Chondrocyte (in vitro differentiated cells): ENCODE measurements at regions not wholly inside any gene's neighbourhood (a gene's known extent, or its start where the extent isn't known, plus 50 kb on each side); places are given as distances from the start of the nearest gene placed in this dataset. TPM values are rescaled to one million over a fixed set of nuclear protein-coding genes. Genes with fewer than 3 reads are reported as not detected.

Experiments used
- DNase-seq: peaks from one replicate; pipeline ENCODE4 v3.0.0; 2021; ENCODE audit warnings: mixed read lengths, low spot score
- H3K27ac Mint-ChIP-seq: one replicate; pipeline ENCODE4 v1.8.0; 2021; ENCODE audit warnings: mild to moderate bottlenecking, moderate library complexity, mixed read lengths; ENCODE audit not compliant: unreplicated experiment
- H3K27me3 Mint-ChIP-seq: 2 replicates; pipeline ENCODE4 v1.8.0; 2021; ENCODE audit warnings: low read depth, mixed read lengths
- H3K36me3 Mint-ChIP-seq: 2 replicates; pipeline ENCODE4 v1.8.0; 2021; ENCODE audit warnings: low read depth, mixed read lengths
- H3K4me1 Mint-ChIP-seq: 2 replicates; pipeline ENCODE4 v1.8.0; 2021; ENCODE audit warnings: low read depth, mild to moderate bottlenecking, mixed read lengths
- H3K4me3 Mint-ChIP-seq: one replicate; pipeline ENCODE4 v1.8.0; 2021; ENCODE audit warnings: mild to moderate bottlenecking, moderate library complexity, mixed read lengths; ENCODE audit not compliant: unreplicated experiment
- H3K9me3 Mint-ChIP-seq: 2 replicates; pipeline ENCODE4 v1.8.0; 2021; ENCODE audit warnings: low read depth, mixed read lengths
- microRNA-seq: library from miRNA; unstranded; fragments of <30 nt; microRNA quantifications from one replicate; pipeline ENCODE4 v1.2.0, GENCODE V29; 2020; ENCODE audit warnings: borderline number of aligned reads
- TF ChIP-seq, protein P1 (sequence below): fragments of 200-600 bp; sonication (generic); IDR thresholded peaks from 2 replicates; pipeline ENCODE4 v1.5.0; 2021; ENCODE audit warnings: antibody characterized with exemption, mild to moderate bottlenecking, moderate library complexity

- Mint-ChIP-seq H3K36me3 (no peaks in the 10 kb centered on the region), H3K4me1 (peaks cover 29% of the 10 kb centered on the region), H3K27me3 (no peaks in the 10 kb centered on the region), H3K27ac (no peak overlapping the region), H3K9me3 (no peaks in the 10 kb centered on the region), H3K4me3 (no peak overlapping the region)
- TF ChIP-seq, protein P1, sequence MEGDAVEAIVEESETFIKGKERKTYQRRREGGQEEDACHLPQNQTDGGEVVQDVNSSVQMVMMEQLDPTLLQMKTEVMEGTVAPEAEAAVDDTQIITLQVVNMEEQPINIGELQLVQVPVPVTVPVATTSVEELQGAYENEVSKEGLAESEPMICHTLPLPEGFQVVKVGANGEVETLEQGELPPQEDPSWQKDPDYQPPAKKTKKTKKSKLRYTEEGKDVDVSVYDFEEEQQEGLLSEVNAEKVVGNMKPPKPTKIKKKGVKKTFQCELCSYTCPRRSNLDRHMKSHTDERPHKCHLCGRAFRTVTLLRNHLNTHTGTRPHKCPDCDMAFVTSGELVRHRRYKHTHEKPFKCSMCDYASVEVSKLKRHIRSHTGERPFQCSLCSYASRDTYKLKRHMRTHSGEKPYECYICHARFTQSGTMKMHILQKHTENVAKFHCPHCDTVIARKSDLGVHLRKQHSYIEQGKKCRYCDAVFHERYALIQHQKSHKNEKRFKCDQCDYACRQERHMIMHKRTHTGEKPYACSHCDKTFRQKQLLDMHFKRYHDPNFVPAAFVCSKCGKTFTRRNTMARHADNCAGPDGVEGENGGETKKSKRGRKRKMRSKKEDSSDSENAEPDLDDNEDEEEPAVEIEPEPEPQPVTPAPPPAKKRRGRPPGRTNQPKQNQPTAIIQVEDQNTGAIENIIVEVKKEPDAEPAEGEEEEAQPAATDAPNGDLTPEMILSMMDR = no peak
- no peak for DNase-seq
These were observed 85.5 kb downstream of the DIRAS2 start for GRCh38 chr9:90556897-90557675.

DNA sequence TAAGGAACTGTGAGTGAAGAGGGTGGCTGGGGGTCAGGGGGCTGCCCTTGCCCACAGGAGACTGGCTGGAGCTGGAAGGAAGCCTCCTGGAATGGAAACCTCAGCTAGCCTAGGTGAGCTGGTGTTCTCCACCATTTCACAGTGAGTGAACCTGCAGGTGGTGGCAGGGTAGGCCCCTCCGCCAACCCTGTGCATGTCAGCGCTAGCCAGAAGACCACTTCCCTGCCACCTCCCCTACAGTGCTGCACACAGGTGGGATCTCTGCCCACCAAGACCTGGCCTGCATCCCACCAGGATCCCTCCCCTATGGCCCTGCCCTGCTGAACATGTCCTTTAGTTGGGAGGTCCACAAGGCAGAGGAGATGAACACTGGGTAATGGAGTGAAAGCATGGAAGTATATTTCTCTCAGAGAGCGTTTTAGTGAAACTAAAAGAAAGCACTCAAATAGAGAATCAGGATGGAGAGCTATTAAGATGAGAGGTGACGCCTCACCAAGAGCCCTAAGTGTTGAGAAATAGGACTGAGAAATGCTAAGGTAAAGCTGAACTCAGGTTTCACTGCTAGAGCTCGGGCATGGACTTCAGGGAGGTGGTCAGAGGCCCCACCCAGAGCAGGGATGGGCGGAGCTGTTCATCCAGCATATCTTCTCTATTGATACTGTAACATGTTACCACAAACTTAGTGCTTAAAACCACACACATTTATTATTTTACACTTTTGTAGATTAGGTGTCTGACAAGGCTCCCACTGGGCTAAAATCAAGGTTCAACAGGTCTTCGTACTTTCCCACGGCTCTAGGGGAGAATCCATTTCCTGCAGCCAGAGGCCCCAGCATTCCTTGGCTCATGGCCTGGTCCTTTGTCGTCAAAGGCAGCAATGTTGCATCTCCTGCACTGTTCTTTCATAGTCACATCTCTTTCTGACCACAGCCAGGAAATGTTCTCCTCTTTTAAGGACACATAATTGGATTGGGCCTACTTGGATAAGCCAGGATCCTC is 83.2 kb downstream of the DIRAS2 start:
- no peaks in the 10 kb centered on the region for H3K36me3 Mint-ChIP-seq
- H3K4me1 Mint-ChIP-seq = peaks cover 28% of the 10 kb centered on the region
- H3K27me3 Mint-ChIP-seq = no peaks in the 10 kb centered on the region
- TF ChIP-seq, protein P1 = no peak
- no peaks in the 10 kb centered on the region for H3K9me3 Mint-ChIP-seq
- H3K4me3 Mint-ChIP-seq = no peak overlapping the region
- DNase-seq = no peak
- H3K27ac Mint-ChIP-seq = peak overlapping the region; percentile 58

Small RNA genes in the stretch of these regions (microRNA-seq; reads per million reads assigned to microRNA genes)
- not detected for gene MIR4290
